Activated T-cell treated with anti-CD3 and anti-CD28 coated beads, Interleukin-2, amount 50 U/mL, for 1 hour (primary cell): ENCODE measurements at regions not wholly inside any gene's neighbourhood (a gene's known extent, or its start where the extent isn't known, plus 50 kb on each side); places are given as distances from the start of the nearest gene placed in this dataset.
"Not testable (repeated sequence)": the region's sequence is repeated elsewhere in the genome, so short reads cannot be mapped to it uniquely, and the experiment has no call there.

Experiments
- DNase-seq: peaks from one replicate; pipeline ENCODE4 v3.0.0-alpha.2; 2020

DNA sequence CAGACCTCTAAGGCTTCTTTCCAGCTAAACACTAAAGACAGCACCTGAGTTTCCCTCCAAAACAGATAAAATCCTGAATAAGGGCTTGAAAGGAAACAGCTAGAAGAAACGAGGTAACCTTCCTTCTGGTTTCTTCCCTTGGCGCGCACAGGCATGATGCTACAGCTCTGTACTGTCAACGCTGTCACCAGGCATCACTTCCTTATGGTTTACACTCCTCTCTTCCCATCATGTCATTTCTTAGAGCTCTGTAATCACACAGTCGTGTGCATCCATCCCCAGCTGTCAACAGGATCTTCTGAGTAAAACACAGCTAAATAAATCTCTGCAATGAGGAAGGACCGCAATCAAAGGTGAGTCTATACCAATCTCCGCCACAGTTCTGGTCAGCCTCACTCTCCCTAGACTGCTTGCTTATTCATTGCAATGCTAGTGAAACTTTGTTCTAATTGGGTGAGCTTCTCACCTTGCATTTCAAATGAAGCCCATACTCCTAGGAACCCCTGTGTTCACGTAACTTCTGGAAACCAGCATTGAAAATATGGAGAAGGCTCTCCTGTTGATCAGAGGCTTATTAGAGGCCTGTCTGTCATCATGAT is 162.6 kb upstream of the DTNBP1 start:
- no peak for DNase-seq

GRCh38 chr6:15824811-15825210 is 162.0 kb upstream of the DTNBP1 start:
- no peak for DNase-seq

- no peak for DNase-seq
Measured at GRCh38 chr6:15823838-15824414, 161.1 kb upstream of the DTNBP1 start.

DNA sequence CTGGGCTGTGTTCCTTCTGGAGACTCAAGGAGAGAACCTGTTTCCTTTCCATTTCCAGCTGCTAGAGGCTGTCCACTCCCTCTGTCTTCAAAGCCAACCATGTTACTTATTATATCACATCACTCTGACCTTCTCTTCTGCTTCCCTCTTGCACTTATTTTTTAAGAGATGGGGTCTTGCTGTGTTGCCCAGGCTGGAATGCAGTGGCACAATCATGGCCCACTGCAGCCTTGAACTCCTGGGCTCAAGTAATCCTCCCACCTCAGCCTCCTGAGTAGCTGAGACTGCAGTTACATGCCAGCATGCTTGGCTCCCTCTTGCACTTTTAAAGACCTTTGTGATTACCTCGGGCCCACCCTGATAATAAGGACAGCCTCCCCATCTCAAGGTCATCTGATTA is 160.0 kb upstream of the DTNBP1 start:
- DNase-seq: no peak

GRCh38 chr6:15819841-15820240 is 157.0 kb upstream of the DTNBP1 start:
- DNase-seq: no peak

GRCh38 chr6:15819226-15819625 is 156.4 kb upstream of the DTNBP1 start:
- DNase-seq: no peak

- no peak for DNase-seq
Measured at GRCh38 chr6:15818491-15818890, 155.7 kb upstream of the DTNBP1 start.

DNA sequence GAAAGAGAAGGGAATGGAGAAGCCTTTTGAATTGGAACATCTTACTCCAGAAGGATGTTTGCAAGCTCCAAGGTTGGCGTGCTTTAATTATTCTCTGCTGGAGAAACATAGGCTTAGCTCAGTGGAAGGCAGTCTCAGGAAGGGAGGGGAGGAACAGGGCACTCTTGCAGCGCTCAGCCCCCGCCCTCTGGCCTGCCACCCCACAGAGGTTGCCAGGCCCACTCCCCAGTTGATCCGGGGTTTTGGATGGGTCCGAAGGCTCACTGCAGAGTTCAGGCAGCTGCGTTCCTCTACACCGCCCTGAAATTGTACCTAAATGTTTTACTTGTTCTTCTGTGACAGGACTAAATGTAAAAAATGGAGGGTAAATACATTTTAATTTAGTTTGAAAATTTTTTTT is 155.2 kb upstream of the DTNBP1 start:
- no peak for DNase-seq

DNA sequence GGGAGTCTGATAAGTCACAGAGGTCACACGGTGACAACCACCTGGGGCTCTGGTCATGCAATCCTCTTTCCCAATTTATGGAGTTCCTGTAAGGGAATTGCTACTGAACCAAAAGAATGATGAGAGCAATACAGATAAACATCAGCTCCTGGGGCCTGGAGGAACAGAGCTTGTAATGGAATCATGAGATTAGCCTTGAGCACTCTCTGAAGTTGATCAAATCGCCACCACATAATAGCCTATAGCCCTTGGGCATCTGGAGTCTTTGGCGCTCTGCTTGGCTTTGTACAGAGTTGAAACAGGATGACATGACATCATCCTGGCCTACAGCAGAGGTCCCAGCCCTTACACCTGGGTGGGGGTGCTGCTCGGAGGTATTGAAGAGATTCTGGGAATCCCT is 154.3 kb upstream of the DTNBP1 start:
- DNase-seq: no peak

DNA sequence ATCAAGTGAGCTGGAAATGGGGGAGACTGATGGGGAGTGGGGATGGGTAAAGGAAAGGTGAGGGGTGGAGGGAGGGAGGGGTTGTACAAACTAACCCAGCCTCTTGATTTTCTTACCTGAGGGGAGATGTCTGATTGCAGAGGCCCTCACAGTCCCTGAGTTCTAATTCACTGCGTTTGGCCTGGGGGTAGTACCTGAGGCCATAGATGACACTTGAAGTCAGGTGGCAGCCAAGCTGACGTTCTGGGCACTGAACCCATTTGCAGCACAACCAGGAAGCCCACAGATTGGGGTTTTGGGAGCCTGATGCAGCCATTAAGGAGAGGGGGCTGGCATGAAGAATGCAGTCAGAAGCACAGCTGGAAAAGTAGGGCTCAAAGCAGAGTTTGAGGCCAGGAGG is 153.8 kb upstream of the DTNBP1 start:
- no peak for DNase-seq

- not testable (repeated sequence) for DNase-seq
Measured at GRCh38 chr6:15813698-15814097, 150.9 kb upstream of the DTNBP1 start.

GRCh38 chr6:15811107-15811506 is 148.3 kb upstream of the DTNBP1 start:
- no peak for DNase-seq

- DNase-seq: no peak
Measured at GRCh38 chr6:15810618-15811017, 147.8 kb upstream of the DTNBP1 start.

- no peak for DNase-seq
Measured at GRCh38 chr6:15809367-15809766, 146.5 kb upstream of the DTNBP1 start.

DNA sequence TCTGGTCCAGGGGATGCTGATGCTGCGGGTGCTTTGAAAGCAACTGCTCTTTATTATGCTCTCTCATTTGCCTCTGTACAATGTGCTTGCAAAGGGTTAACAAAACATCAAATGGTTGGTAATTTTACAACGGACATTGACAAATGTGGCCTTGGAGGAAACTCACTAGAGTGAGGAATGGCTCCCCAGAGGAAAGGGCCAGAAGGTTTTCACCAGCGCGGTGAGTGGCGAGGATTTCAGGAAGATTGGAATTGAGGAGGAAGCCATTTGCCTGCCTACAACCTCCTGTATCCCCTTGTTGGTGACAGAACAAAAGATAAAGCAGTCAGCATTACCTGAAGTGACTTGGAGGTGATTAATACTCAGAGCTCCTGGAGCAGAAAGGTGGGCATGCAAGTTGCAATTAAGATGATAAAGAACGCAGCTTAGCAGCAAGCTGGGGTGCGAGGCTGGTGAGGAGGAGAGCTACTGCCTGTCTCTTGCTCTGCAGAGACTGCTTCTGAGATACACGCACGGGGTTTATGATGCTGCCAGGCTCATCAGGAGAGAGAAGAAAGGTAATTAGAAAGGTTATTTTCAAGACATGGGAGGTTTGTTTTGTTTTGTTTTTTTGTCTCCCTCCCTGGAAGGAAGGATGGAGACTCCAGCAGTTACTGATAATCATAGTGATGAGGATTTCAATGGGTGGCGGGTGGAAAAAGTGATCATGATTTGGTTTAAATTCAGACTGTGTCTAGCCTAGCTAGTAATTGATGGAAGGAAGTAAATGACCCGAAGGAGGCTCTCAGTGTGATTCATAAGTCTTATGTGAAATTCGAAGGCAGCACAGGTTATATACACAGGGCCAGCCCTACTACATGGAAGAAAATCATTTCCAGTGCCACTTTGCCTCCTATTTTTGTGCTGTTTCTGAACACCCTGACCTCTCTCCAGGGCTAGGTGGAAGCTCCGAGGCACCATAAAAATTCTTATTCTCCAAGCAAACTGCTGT is 141.6 kb upstream of the DTNBP1 start:
- no peak for DNase-seq

DNA sequence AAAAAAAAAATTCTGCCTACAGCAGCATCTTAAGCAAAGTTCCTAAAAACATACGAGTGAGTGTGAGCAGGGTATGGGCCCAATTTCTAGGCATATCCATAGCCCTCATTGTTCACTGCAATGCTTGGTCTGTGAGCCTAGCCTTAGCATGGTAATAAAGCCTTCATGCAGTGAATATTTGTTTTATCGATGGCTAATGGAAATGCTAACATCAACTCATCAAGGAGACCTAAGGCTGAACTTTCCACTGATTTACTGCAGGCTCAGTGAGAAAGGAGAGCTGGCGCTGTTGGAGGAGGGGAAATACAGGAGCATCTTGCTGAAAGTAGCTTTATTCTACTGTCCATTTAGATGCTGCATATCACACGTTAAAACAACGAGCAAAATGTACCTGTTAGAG is 139.6 kb upstream of the DTNBP1 start:
- DNase-seq: no peak

- no peak for DNase-seq
Measured at GRCh38 chr6:15801912-15802311, 139.1 kb upstream of the DTNBP1 start.

DNA sequence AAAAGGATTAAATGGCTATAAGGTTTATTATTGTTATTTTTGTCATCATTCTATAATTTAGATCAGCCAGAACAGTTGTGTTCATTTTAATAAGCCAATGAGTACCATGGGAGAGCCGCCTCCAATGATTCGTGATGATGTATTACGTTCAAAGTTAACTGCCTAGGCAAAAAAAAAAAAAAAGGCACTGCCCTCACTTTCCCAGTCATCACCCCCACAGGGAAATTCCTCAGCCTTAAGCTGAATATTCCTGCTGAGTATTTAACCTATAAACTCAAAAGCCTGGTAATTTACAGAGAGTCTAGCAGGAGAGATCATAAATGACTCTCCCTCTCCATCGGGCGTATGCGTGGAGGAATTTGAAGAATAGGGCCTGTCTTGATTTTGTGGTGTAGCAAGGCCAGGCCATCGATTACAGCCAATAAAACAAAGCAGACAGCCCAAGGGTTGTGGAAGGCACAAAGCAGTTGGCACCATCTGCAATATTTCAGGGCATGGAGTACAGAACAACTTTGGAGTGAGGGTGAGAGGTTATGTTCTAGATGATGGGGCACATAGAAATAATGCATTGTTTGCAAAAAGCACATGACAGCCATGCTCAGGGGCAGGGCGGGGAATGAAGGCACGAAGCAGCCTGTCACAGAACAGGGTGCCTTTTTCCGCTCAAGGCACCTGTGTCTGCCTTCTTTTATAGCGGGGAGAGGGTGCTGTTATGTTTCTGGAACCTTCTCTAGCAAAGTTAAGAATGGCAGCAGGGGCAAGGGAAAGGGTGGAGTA is 138.2 kb upstream of the DTNBP1 start:
- no peak for DNase-seq

GRCh38 chr6:15798533-15799255 is 135.9 kb upstream of the DTNBP1 start:
- DNase-seq: no peak

- DNase-seq: no peak
Measured at GRCh38 chr6:15796844-15797243, 134.0 kb upstream of the DTNBP1 start.

DNA sequence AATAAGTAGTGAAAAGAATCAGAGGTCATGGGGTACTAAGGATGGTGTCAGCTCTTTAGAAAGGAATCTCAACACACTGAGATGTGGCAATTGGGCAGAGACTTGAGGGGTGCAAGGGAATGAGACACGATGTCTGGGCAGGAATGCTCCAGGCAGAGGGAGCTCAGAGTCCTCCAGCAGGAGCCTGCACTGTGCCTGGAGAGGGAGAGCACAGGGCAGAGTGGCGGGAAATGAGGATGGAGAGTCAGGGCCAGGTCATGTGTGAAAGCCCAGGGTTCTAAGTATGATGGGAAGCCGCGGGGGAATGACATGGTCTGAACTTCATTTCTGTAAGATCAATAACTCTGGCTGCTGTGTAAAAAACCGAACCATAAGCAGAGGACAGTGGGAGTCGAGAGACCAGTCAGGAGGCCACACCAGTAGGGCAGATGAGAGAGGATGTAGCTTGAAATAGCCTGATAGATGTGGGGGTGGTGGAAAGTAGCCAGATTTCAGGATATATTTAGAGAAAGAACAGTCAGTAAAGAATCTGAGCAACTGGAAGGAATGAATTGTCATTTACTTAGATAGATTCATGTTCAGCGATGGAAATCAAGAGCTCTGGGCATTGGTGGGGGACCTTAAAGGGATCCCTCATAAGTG is 133.4 kb upstream of the DTNBP1 start:
- no peak for DNase-seq

GRCh38 chr6:15793826-15794225 is 131.0 kb upstream of the DTNBP1 start:
- DNase-seq: no peak
